Activated CD8-positive, alpha-beta memory T cell treated with anti-CD3 and anti-CD28 coated beads, Interleukin-2, amount 10 ng/mL, durations not matched to agents 7 days and 5 days (primary cell): ENCODE measurements at regions not wholly inside any gene's neighbourhood (a gene's known extent, or its start where the extent isn't known, plus 50 kb on each side); places are given as distances from the start of the nearest gene placed in this dataset.

Source experiments
- ATAC-seq: fragments of 150-1000 bp; cut with Tn5 transposase; one replicate; pipeline ENCODE4 v1.10.0; 2021; ENCODE audit warnings: moderate library complexity
- CTCF ChIA-PET: fragments of 350-600 bp; sonication (Branson Sonifier 250); formaldehyde crosslinking; loops from one replicate; lab custom pipeline; 2021; ENCODE audit warnings: antibody characterized with exemption; lab: Charles Lee
- DNase-seq: peaks from one replicate; pipeline ENCODE4 v3.0.0-alpha.2; 2020
- H3K27ac Mint-ChIP-seq: one replicate; pipeline ENCODE4 v1.8.0; 2021; ENCODE audit warnings: mild to moderate bottlenecking, mixed read lengths
- H3K27me3 Mint-ChIP-seq: one replicate; pipeline ENCODE4 v1.8.0; 2021; ENCODE audit warnings: mixed read lengths
- H3K36me3 Mint-ChIP-seq: one replicate; pipeline ENCODE4 v1.8.0; 2021; ENCODE audit warnings: mild to moderate bottlenecking, mixed read lengths
- H3K4me1 Mint-ChIP-seq: one replicate; pipeline ENCODE4 v1.8.0; 2021; ENCODE audit warnings: mixed read lengths
- H3K4me3 Mint-ChIP-seq: one replicate; pipeline ENCODE4 v1.8.0; 2021; ENCODE audit warnings: mild to moderate bottlenecking, moderate library complexity, mixed read lengths
- H3K9me3 Mint-ChIP-seq: one replicate; pipeline ENCODE4 v1.8.0; 2022; ENCODE audit warnings: low read depth, mixed read lengths

GRCh38 chr2:215613888-215614287 is 178.0 kb upstream of the FN1 start:
- no peaks in the 10 kb centered on the region for H3K9me3 Mint-ChIP-seq
- no peaks in the 10 kb centered on the region for H3K36me3 Mint-ChIP-seq
- CTCF ChIA-PET: no interaction called here
- H3K4me1 Mint-ChIP-seq: no peaks in the 10 kb centered on the region
- peaks cover 1% of the 10 kb centered on the region for H3K27me3 Mint-ChIP-seq
- H3K4me3 Mint-ChIP-seq: no peak overlapping the region
- DNase-seq (no peak), ATAC-seq (no peak)
- no peak overlapping the region for H3K27ac Mint-ChIP-seq

- ATAC-seq: no peak
- CTCF ChIA-PET: no interaction called here
- no peaks in the 10 kb centered on the region for H3K36me3 Mint-ChIP-seq
- no peak overlapping the region for H3K27ac Mint-ChIP-seq
- no peaks in the 10 kb centered on the region for H3K9me3 Mint-ChIP-seq
- H3K4me3 Mint-ChIP-seq: no peak overlapping the region
- no peaks in the 10 kb centered on the region for H3K27me3 Mint-ChIP-seq
- no peak for DNase-seq
- H3K4me1 Mint-ChIP-seq: no peaks in the 10 kb centered on the region
Observed at GRCh38 chr2:215613280-215613679, 177.4 kb upstream of the FN1 start.

GRCh38 chr2:215612786-215613185 is 176.9 kb upstream of the FN1 start:
- CTCF ChIA-PET: no interaction called here
- ATAC-seq (no peak), DNase-seq (no peak)
- Mint-ChIP-seq H3K27ac (no peak overlapping the region), H3K4me1 (no peaks in the 10 kb centered on the region), H3K27me3 (no peaks in the 10 kb centered on the region), H3K4me3 (no peak overlapping the region), H3K9me3 (no peaks in the 10 kb centered on the region), H3K36me3 (no peaks in the 10 kb centered on the region)

GRCh38 chr2:215611609-215612386 is 175.9 kb upstream of the FN1 start:
- no peaks in the 10 kb centered on the region for H3K27me3 Mint-ChIP-seq
- H3K9me3 Mint-ChIP-seq: no peaks in the 10 kb centered on the region
- no peak overlapping the region for H3K4me3 Mint-ChIP-seq
- ATAC-seq: no peak
- no peaks in the 10 kb centered on the region for H3K4me1 Mint-ChIP-seq
- no peak for DNase-seq
- no peak overlapping the region for H3K27ac Mint-ChIP-seq
- H3K36me3 Mint-ChIP-seq: no peaks in the 10 kb centered on the region
- CTCF ChIA-PET: no interaction called here

GRCh38 chr2:215609089-215610032 is 173.5 kb upstream of the FN1 start:
- no peak overlapping the region for H3K4me3 Mint-ChIP-seq
- no peak for DNase-seq
- no peaks in the 10 kb centered on the region for H3K9me3 Mint-ChIP-seq
- H3K4me1 Mint-ChIP-seq: no peaks in the 10 kb centered on the region
- H3K27ac Mint-ChIP-seq: no peak overlapping the region
- H3K36me3 Mint-ChIP-seq: no peaks in the 10 kb centered on the region
- no peak for ATAC-seq
- CTCF ChIA-PET: no interaction called here
- H3K27me3 Mint-ChIP-seq: peaks cover 3% of the 10 kb centered on the region

GRCh38 chr2:215607766-215608165 is 171.9 kb upstream of the FN1 start:
- CTCF ChIA-PET: no interaction called here
- peaks cover 4% of the 10 kb centered on the region for H3K27me3 Mint-ChIP-seq
- H3K4me1 Mint-ChIP-seq: no peaks in the 10 kb centered on the region
- no peak overlapping the region for H3K4me3 Mint-ChIP-seq
- ATAC-seq (no peak), DNase-seq (no peak)
- no peak overlapping the region for H3K27ac Mint-ChIP-seq
- H3K36me3 Mint-ChIP-seq: no peaks in the 10 kb centered on the region
- no peaks in the 10 kb centered on the region for H3K9me3 Mint-ChIP-seq

GRCh38 chr2:215606219-215606618 is 170.4 kb upstream of the FN1 start:
- CTCF ChIA-PET: no interaction called here
- H3K27ac Mint-ChIP-seq: no peak overlapping the region
- ATAC-seq (no peak), DNase-seq (no peak)
- H3K36me3 Mint-ChIP-seq: no peaks in the 10 kb centered on the region
- peaks cover 4% of the 10 kb centered on the region for H3K27me3 Mint-ChIP-seq
- H3K4me1 Mint-ChIP-seq: no peaks in the 10 kb centered on the region
- no peak overlapping the region for H3K4me3 Mint-ChIP-seq
- H3K9me3 Mint-ChIP-seq: no peaks in the 10 kb centered on the region

- H3K36me3 Mint-ChIP-seq: no peaks in the 10 kb centered on the region
- DNase-seq (no peak), ATAC-seq (no peak)
- no peaks in the 10 kb centered on the region for H3K9me3 Mint-ChIP-seq
- no peak overlapping the region for H3K27ac Mint-ChIP-seq
- no peak overlapping the region for H3K4me3 Mint-ChIP-seq
- H3K4me1 Mint-ChIP-seq: no peaks in the 10 kb centered on the region
- peaks cover 4% of the 10 kb centered on the region for H3K27me3 Mint-ChIP-seq
- CTCF ChIA-PET: no interaction called here
Observed at GRCh38 chr2:215605214-215605613, 169.3 kb upstream of the FN1 start.

- Mint-ChIP-seq H3K9me3 (no peaks in the 10 kb centered on the region), H3K27ac (no peak overlapping the region), H3K36me3 (no peaks in the 10 kb centered on the region), H3K4me1 (no peaks in the 10 kb centered on the region), H3K27me3 (peaks cover 4% of the 10 kb centered on the region), H3K4me3 (no peak overlapping the region)
- no peak for ATAC-seq
- CTCF ChIA-PET: no interaction called here
- DNase-seq: no peak
Observed at GRCh38 chr2:215604606-215605005, 168.7 kb upstream of the FN1 start.

- ATAC-seq (no peak), DNase-seq (no peak)
- Mint-ChIP-seq H3K27ac (no peak overlapping the region), H3K36me3 (no peaks in the 10 kb centered on the region), H3K4me1 (no peaks in the 10 kb centered on the region), H3K4me3 (no peak overlapping the region), H3K27me3 (peaks cover 4% of the 10 kb centered on the region), H3K9me3 (no peaks in the 10 kb centered on the region)
- CTCF ChIA-PET: no interaction called here
Observed at GRCh38 chr2:215603440-215603839, 167.6 kb upstream of the FN1 start.

GRCh38 chr2:215602997-215603396 is 167.1 kb upstream of the FN1 start:
- Mint-ChIP-seq H3K27me3 (peaks cover 4% of the 10 kb centered on the region), H3K4me3 (no peak overlapping the region), H3K27ac (no peak overlapping the region), H3K4me1 (no peaks in the 10 kb centered on the region), H3K9me3 (no peaks in the 10 kb centered on the region), H3K36me3 (no peaks in the 10 kb centered on the region)
- DNase-seq (no peak), ATAC-seq (no peak)
- CTCF ChIA-PET: no interaction called here

GRCh38 chr2:215601990-215602721 is 166.3 kb upstream of the FN1 start:
- no peaks in the 10 kb centered on the region for H3K9me3 Mint-ChIP-seq
- no peak for DNase-seq
- no peak overlapping the region for H3K27ac Mint-ChIP-seq
- no peak overlapping the region for H3K4me3 Mint-ChIP-seq
- no peak for ATAC-seq
- H3K27me3 Mint-ChIP-seq: peaks cover 4% of the 10 kb centered on the region
- CTCF ChIA-PET: interaction anchor here (1.1 kb wide), 1 partner anchor 12 kb away, joined by 3 read pairs; no protein-coding TSS in a partner anchor
- H3K36me3 Mint-ChIP-seq: no peaks in the 10 kb centered on the region
- no peaks in the 10 kb centered on the region for H3K4me1 Mint-ChIP-seq

GRCh38 chr2:215601526-215601925 is 165.7 kb upstream of the FN1 start:
- Mint-ChIP-seq H3K9me3 (no peaks in the 10 kb centered on the region), H3K4me1 (no peaks in the 10 kb centered on the region), H3K4me3 (no peak overlapping the region), H3K27me3 (peaks cover 4% of the 10 kb centered on the region), H3K36me3 (no peaks in the 10 kb centered on the region), H3K27ac (no peak overlapping the region)
- DNase-seq (no peak), ATAC-seq (no peak)
- CTCF ChIA-PET: interaction anchor here (1.1 kb wide), 1 partner anchor 11 kb away, joined by 3 read pairs; no protein-coding TSS in a partner anchor
